Progenitor cell of endocrine pancreas (in vitro differentiated cells): ENCODE measurements at regions not wholly inside any gene's neighbourhood (a gene's known extent, or its start where the extent isn't known, plus 50 kb on each side); places are given as distances from the start of the nearest gene placed in this dataset.
"Not testable (repeated sequence)": the region's sequence is repeated elsewhere in the genome, so short reads cannot be mapped to it uniquely, and the experiment has no call there.

Experiments used
- DNase-seq: peaks from one replicate; pipeline ENCODE4 v3.0.0; 2021; ENCODE audit warnings: low spot score; ENCODE audit not compliant: unreplicated experiment
- H3K27ac Mint-ChIP-seq: 2 replicates; pipeline ENCODE4 v1.8.0; 2021; ENCODE audit warnings: mild to moderate bottlenecking, moderate library complexity, mixed read lengths
- H3K27me3 Mint-ChIP-seq: 2 replicates; pipeline ENCODE4 v1.8.0; 2021; ENCODE audit warnings: mixed read lengths
- H3K36me3 Mint-ChIP-seq: 2 replicates; pipeline ENCODE4 v1.8.0; 2022; ENCODE audit warnings: mixed read lengths; ENCODE audit not compliant: insufficient read depth
- H3K4me1 Mint-ChIP-seq: 2 replicates; pipeline ENCODE4 v1.8.0; 2021; ENCODE audit warnings: low read depth, mixed read lengths
- H3K4me3 Mint-ChIP-seq: 2 replicates; pipeline ENCODE4 v1.8.0; 2021; ENCODE audit warnings: low read depth, mild to moderate bottlenecking, moderate library complexity, mixed read lengths
- H3K9me3 Mint-ChIP-seq: 2 replicates; pipeline ENCODE4 v1.8.0; 2021; ENCODE audit warnings: low read depth, mixed read lengths
- TF ChIP-seq, protein P1 (sequence below): fragments of 200-600 bp; sonication (generic); IDR thresholded peaks from one replicate; pipeline ENCODE4 v1.5.0; 2021; ENCODE audit warnings: antibody characterized with exemption, mild to moderate bottlenecking; ENCODE audit not compliant: unreplicated experiment

DNA sequence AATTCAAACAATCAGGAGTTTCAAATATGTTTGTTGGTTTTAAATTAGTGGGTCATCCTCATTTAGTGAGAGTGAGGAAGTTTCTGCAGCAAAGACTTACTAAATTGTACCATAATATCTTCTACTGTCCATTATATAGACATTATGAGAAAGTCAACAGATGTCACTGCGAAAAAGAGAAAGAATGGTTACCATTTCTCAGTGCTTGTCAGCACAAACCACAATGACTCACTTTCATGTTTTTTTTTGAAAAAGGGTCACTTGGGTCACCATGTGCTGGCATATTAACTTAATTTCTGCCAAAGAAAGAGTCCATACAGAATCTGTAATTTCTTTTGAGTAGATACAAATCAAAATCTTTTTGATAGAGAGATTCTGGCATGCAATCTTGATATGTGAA lies 924.6 kb upstream of the FAT3 start:
- no peak for DNase-seq

GRCh38 chr11:91296629-91297028 lies 928.0 kb upstream of the FAT3 start:
- Mint-ChIP-seq H3K4me3 (no peak overlapping the region), H3K9me3 (peaks cover 3% of the 10 kb centered on the region), H3K27me3 (no peaks in the 10 kb centered on the region), H3K4me1 (no peaks in the 10 kb centered on the region), H3K36me3 (no peaks in the 10 kb centered on the region), H3K27ac (no peak overlapping the region)
- TF ChIP-seq, protein P1, sequence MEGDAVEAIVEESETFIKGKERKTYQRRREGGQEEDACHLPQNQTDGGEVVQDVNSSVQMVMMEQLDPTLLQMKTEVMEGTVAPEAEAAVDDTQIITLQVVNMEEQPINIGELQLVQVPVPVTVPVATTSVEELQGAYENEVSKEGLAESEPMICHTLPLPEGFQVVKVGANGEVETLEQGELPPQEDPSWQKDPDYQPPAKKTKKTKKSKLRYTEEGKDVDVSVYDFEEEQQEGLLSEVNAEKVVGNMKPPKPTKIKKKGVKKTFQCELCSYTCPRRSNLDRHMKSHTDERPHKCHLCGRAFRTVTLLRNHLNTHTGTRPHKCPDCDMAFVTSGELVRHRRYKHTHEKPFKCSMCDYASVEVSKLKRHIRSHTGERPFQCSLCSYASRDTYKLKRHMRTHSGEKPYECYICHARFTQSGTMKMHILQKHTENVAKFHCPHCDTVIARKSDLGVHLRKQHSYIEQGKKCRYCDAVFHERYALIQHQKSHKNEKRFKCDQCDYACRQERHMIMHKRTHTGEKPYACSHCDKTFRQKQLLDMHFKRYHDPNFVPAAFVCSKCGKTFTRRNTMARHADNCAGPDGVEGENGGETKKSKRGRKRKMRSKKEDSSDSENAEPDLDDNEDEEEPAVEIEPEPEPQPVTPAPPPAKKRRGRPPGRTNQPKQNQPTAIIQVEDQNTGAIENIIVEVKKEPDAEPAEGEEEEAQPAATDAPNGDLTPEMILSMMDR: no peak
- no peak for DNase-seq

More for the DNA sequence above, 924.6 kb upstream of the FAT3 start:
- H3K27ac Mint-ChIP-seq: no peak overlapping the region
- H3K36me3 Mint-ChIP-seq: no peaks in the 10 kb centered on the region
- peaks cover 3% of the 10 kb centered on the region for H3K9me3 Mint-ChIP-seq
- H3K4me3 Mint-ChIP-seq: no peak overlapping the region
- H3K4me1 Mint-ChIP-seq: no peaks in the 10 kb centered on the region
- TF ChIP-seq, protein P1: no peak
- no peaks in the 10 kb centered on the region for H3K27me3 Mint-ChIP-seq

- Mint-ChIP-seq H3K9me3 (peaks cover 3% of the 10 kb centered on the region), H3K27me3 (no peaks in the 10 kb centered on the region), H3K4me1 (no peaks in the 10 kb centered on the region), H3K36me3 (no peaks in the 10 kb centered on the region), H3K27ac (no peak overlapping the region), H3K4me3 (no peak overlapping the region)
- TF ChIP-seq, protein P1: no peak
- no peak for DNase-seq
These were observed 929.0 kb upstream of the FAT3 start for GRCh38 chr11:91295591-91295990.

GRCh38 chr11:91293119-91293518 lies 931.5 kb upstream of the FAT3 start:
- no peaks in the 10 kb centered on the region for H3K27me3 Mint-ChIP-seq
- no peaks in the 10 kb centered on the region for H3K9me3 Mint-ChIP-seq
- no peaks in the 10 kb centered on the region for H3K36me3 Mint-ChIP-seq
- TF ChIP-seq, protein P1: no peak
- no peak overlapping the region for H3K27ac Mint-ChIP-seq
- H3K4me1 Mint-ChIP-seq: no peaks in the 10 kb centered on the region
- DNase-seq: no peak
- no peak overlapping the region for H3K4me3 Mint-ChIP-seq

GRCh38 chr11:91272089-91272488 lies 952.5 kb upstream of the FAT3 start:
- no peaks in the 10 kb centered on the region for H3K36me3 Mint-ChIP-seq
- no peak overlapping the region for H3K27ac Mint-ChIP-seq
- H3K4me1 Mint-ChIP-seq: no peaks in the 10 kb centered on the region
- TF ChIP-seq, protein P1: no peak
- H3K27me3 Mint-ChIP-seq: no peaks in the 10 kb centered on the region
- H3K4me3 Mint-ChIP-seq: no peak overlapping the region
- peaks cover 2% of the 10 kb centered on the region for H3K9me3 Mint-ChIP-seq
- no peak for DNase-seq

DNA sequence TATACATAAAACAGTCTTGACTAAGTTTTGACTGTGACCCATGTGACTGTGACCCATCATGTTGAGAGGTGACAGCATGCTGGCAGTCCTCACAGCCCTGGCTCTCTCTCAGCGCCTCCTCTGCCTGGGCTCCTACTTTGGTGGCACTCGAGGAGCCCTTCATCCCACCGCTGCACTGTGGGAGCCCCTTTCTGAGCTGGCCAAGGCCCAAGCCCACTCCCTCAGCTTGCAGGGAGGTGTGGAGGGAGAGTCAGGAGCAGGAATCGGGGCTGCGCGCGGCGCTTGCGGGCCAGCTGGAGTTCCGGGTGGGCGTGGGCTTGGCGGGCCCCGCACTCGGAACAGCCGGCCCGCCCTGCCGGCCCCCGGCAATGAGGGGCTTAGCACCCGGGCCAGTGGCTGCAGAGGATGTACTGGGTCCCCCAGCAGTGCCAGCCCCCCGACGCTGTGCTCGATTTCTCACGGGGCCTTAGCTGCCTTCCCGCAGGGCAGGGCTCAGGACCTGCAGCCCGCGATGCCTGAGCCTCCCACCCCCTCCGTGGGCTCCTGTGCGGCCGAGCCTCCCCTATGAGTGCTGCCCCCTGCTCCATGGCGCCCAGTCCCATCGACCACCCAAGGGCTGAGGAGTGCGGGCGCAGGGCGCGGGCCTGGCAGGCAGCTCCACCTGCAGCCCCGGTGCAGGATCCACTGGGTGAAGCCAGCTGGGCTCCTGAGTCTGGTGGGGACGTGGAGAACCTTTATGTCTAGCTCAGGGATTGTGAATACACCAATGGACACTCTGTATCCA lies 955.9 kb upstream of the FAT3 start:
- not testable (repeated sequence) for H3K36me3 Mint-ChIP-seq, H3K4me1 Mint-ChIP-seq, H3K27me3 Mint-ChIP-seq, H3K27ac Mint-ChIP-seq, DNase-seq, H3K9me3 Mint-ChIP-seq, H3K4me3 Mint-ChIP-seq
